H1 (cell line): ENCODE measurements at regions not wholly inside any gene's neighbourhood (a gene's known extent, or its start where the extent isn't known, plus 50 kb on each side); places are given as distances from the start of the nearest gene placed in this dataset.

Source experiments
- ASH2L ChIP-seq: fragments of 200-600, 300-600 bp; sonication (generic); IDR thresholded peaks from one replicate; pipeline ENCODE4 v1.7.1; 2017; ENCODE audit warnings: low read length
- BACH1 ChIP-seq: IDR thresholded peaks from 2 replicates; pipeline ENCODE4 v1.6.1; 2012; ENCODE audit warnings: low read length, improper control_type of control experiment
- TF ChIP-seq, protein P1 (sequence below): fragments of 300-600 bp; sonication (generic); IDR thresholded peaks from 2 replicates; pipeline ENCODE4 v1.7.1; 2012; ENCODE audit warnings: low read length, moderate library complexity, mild to moderate bottlenecking, inconsistent platforms; ENCODE audit not compliant: insufficient replicate concordance

DNA sequence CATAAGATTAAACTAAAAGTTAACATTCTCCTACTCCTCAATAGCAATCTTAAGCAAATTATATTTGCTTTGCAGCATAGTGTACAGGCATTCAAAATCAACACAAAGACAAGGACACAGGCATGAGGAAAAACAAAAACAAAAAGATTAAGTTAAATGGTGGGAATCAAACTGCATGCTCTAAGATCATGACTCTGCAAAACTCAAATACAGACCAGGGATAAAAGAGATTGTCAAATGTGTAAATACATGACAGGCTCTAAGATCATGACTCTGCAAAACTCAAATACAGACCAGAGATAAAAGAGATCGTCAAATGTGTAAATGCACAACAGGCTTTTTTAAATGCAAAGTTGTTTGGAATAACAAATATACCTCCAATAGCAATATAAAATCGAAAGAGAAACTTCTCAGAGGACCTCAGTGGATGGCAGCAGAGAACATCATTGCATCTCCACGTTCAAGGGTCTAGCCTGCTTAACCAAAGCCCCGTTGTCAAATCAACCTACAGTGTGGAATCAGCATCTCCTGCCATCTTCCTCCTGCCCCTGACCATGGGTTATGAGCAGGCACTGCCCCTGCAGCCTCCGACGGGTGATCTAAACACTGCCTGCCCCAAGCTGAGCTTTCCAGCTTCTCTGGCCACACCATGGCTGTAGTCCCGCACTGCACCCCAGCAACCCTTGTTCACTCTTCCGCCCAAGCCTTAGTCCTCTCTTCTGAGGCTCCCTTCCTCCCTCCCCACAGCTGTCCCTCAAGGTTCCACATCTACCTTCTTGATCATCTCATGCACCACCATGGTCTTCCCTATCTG lies 446.1 kb downstream of the SOX9 start (continued):
- TF ChIP-seq, protein P1, sequence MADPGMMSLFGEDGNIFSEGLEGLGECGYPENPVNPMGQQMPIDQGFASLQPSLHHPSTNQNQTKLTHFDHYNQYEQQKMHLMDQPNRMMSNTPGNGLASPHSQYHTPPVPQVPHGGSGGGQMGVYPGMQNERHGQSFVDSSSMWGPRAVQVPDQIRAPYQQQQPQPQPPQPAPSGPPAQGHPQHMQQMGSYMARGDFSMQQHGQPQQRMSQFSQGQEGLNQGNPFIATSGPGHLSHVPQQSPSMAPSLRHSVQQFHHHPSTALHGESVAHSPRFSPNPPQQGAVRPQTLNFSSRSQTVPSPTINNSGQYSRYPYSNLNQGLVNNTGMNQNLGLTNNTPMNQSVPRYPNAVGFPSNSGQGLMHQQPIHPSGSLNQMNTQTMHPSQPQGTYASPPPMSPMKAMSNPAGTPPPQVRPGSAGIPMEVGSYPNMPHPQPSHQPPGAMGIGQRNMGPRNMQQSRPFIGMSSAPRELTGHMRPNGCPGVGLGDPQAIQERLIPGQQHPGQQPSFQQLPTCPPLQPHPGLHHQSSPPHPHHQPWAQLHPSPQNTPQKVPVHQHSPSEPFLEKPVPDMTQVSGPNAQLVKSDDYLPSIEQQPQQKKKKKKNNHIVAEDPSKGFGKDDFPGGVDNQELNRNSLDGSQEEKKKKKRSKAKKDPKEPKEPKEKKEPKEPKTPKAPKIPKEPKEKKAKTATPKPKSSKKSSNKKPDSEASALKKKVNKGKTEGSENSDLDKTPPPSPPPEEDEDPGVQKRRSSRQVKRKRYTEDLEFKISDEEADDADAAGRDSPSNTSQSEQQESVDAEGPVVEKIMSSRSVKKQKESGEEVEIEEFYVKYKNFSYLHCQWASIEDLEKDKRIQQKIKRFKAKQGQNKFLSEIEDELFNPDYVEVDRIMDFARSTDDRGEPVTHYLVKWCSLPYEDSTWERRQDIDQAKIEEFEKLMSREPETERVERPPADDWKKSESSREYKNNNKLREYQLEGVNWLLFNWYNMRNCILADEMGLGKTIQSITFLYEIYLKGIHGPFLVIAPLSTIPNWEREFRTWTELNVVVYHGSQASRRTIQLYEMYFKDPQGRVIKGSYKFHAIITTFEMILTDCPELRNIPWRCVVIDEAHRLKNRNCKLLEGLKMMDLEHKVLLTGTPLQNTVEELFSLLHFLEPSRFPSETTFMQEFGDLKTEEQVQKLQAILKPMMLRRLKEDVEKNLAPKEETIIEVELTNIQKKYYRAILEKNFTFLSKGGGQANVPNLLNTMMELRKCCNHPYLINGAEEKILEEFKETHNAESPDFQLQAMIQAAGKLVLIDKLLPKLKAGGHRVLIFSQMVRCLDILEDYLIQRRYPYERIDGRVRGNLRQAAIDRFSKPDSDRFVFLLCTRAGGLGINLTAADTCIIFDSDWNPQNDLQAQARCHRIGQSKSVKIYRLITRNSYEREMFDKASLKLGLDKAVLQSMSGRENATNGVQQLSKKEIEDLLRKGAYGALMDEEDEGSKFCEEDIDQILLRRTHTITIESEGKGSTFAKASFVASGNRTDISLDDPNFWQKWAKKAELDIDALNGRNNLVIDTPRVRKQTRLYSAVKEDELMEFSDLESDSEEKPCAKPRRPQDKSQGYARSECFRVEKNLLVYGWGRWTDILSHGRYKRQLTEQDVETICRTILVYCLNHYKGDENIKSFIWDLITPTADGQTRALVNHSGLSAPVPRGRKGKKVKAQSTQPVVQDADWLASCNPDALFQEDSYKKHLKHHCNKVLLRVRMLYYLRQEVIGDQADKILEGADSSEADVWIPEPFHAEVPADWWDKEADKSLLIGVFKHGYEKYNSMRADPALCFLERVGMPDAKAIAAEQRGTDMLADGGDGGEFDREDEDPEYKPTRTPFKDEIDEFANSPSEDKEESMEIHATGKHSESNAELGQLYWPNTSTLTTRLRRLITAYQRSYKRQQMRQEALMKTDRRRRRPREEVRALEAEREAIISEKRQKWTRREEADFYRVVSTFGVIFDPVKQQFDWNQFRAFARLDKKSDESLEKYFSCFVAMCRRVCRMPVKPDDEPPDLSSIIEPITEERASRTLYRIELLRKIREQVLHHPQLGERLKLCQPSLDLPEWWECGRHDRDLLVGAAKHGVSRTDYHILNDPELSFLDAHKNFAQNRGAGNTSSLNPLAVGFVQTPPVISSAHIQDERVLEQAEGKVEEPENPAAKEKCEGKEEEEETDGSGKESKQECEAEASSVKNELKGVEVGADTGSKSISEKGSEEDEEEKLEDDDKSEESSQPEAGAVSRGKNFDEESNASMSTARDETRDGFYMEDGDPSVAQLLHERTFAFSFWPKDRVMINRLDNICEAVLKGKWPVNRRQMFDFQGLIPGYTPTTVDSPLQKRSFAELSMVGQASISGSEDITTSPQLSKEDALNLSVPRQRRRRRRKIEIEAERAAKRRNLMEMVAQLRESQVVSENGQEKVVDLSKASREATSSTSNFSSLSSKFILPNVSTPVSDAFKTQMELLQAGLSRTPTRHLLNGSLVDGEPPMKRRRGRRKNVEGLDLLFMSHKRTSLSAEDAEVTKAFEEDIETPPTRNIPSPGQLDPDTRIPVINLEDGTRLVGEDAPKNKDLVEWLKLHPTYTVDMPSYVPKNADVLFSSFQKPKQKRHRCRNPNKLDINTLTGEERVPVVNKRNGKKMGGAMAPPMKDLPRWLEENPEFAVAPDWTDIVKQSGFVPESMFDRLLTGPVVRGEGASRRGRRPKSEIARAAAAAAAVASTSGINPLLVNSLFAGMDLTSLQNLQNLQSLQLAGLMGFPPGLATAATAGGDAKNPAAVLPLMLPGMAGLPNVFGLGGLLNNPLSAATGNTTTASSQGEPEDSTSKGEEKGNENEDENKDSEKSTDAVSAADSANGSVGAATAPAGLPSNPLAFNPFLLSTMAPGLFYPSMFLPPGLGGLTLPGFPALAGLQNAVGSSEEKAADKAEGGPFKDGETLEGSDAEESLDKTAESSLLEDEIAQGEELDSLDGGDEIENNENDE = no peak
- no peak for TF ChIP-seq BACH1
- TF ChIP-seq ASH2L = no peak
